ENCODE measurements at regions not wholly inside any gene's neighbourhood (a gene's known extent, or its start where the extent isn't known, plus 50 kb on each side); places are given as distances from the start of the nearest gene placed in this dataset.
"Not testable (repeated sequence)": the region's sequence is repeated elsewhere in the genome, so short reads cannot be mapped to it uniquely, and the experiment has no call there.

DNA sequence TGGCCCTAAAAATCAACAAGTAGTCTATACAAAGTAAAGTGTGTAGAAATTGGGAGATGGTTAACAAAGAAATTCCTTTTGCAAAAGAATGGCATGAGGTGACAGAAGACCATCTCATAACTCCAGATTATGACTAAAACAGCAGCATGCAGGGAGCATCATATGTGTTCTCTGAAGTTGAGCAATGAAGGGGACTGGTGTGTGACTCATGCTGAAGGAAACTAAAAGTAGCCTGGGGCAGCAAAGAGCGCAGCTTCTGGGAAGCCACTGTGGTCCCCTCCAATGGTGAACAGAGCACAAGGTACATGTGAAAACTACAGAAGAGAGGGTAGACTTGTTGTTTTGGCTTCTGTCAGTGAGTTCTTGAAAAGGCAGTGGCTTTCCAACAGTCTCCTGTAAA is 133.4 kb downstream of the MACC1 start:
- H3K4me1 Mint-ChIP-seq, result peaks cover 17% of the 10 kb centered on the region
- TF ChIP-seq, protein P1, sequence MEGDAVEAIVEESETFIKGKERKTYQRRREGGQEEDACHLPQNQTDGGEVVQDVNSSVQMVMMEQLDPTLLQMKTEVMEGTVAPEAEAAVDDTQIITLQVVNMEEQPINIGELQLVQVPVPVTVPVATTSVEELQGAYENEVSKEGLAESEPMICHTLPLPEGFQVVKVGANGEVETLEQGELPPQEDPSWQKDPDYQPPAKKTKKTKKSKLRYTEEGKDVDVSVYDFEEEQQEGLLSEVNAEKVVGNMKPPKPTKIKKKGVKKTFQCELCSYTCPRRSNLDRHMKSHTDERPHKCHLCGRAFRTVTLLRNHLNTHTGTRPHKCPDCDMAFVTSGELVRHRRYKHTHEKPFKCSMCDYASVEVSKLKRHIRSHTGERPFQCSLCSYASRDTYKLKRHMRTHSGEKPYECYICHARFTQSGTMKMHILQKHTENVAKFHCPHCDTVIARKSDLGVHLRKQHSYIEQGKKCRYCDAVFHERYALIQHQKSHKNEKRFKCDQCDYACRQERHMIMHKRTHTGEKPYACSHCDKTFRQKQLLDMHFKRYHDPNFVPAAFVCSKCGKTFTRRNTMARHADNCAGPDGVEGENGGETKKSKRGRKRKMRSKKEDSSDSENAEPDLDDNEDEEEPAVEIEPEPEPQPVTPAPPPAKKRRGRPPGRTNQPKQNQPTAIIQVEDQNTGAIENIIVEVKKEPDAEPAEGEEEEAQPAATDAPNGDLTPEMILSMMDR (IDR thresholded peaks at IDR 0.05; ENCODE audit: unreplicated experiment in 3 of 3), result no peak
- no peaks in the 10 kb centered on the region for H3K9me3 Mint-ChIP-seq
- H3K36me3 Mint-ChIP-seq (ENCODE audit: low read depth), result no peaks in the 10 kb centered on the region
- H3K27me3 Mint-ChIP-seq (ENCODE audit: low read depth), result no peaks in the 10 kb centered on the region
- H3K27ac Mint-ChIP-seq, result no peak overlapping the region
- H3K4me3 Mint-ChIP-seq, result no peak overlapping the region

DNA sequence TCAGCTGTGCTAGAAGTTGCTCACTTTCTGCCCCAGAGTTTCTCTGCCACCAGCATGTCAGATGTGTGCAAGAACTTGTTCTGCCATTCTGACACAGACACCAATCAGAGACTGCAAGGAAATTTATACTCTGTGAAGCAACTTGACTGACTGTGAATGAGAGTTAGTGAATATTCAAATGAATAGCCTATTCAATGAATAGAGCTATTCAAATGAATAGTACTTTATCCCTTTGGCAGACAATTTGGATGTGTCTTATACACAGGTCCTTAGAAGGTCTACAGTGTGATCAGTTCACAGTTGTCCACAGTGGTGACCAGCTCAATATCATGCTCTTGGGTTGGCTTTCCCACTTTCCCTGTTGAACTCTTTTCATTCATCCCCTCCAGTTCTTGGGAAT is 138.1 kb downstream of the MACC1 start:
- no peaks in the 10 kb centered on the region for H3K36me3 Mint-ChIP-seq (ENCODE audit: low read depth)

DNA sequence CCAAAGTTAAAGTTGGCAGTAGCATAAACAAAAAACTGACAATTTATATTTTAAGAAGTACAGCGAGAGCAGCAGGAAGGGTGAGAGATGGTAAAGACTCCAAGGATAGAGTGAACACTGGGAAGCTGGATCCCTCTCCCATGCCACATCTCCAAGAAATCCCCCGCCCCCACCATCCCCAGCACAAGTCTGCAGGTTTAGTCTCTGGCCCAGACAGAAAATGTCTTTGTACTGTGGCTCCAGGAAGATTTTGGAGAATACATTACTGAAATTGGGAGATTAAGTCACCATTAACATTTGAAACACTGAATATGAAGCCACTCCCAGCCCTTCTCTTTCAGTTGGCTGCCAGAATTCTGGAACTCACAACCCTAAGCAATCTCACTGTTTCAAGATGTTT is 140.3 kb downstream of the MACC1 start:
- no peaks in the 10 kb centered on the region for H3K36me3 Mint-ChIP-seq (ENCODE audit: low read depth)

More for the DNA sequence above, 138.1 kb downstream of the MACC1 start:
- Mint-ChIP-seq H3K27me3 (ENCODE audit: low read depth) (no peaks in the 10 kb centered on the region), H3K27ac (no peak overlapping the region), H3K4me1 (no peaks in the 10 kb centered on the region), H3K9me3 (peaks cover 3% of the 10 kb centered on the region), H3K4me3 (no peak overlapping the region)
- TF ChIP-seq, protein P1 (IDR thresholded peaks at IDR 0.05; ENCODE audit: unreplicated experiment in 3 of 3), result no peak

DNA sequence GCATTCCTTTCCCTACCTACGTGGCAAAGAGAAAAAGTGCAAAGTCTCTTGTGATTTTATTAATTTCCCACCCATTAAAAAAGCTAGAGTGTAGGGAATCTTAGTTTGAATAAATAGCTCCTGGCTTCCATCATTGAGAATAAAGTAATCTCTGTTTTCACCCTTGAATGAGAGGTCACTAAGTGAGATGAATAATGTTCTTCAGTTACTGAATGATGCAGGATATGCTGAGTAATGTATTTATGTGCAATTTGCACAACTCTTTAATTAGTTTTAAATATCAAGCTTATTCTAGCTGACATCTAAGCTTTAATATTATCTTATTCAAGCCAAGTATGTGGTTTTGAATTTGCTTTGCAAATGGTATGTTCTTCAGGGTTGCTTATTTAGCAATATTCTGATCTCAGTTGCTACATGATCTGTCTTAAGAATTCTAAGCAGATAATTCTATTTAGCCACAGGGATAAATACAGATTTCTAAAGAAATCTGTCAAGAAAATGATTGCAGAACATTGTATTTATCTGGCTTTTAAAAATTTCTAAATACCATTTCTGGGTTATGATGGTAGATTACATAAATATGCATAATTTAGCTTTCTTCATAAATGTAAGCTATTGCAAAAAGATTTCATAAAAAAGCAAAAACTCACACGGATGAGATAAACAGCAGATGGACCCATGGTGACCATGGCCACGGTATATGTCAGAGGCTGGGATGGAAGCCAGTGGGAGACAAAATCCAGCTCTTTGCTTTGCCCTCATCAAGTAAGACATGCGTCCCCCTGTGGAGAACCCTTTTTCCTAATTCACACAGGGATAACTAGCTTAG is 141.0 kb downstream of the MACC1 start:
- H3K4me3 Mint-ChIP-seq, result no peak overlapping the region
- TF ChIP-seq, protein P1 (IDR thresholded peaks at IDR 0.05; ENCODE audit: unreplicated experiment in 3 of 3), result no peak
- no peak overlapping the region for H3K27ac Mint-ChIP-seq
- no peaks in the 10 kb centered on the region for H3K4me1 Mint-ChIP-seq
- no peaks in the 10 kb centered on the region for H3K36me3 Mint-ChIP-seq (ENCODE audit: low read depth)
- peaks cover 8% of the 10 kb centered on the region for H3K9me3 Mint-ChIP-seq
- H3K27me3 Mint-ChIP-seq (ENCODE audit: low read depth), result no peaks in the 10 kb centered on the region

More for the DNA sequence above, 140.3 kb downstream of the MACC1 start:
- peaks cover 7% of the 10 kb centered on the region for H3K9me3 Mint-ChIP-seq
- no peak overlapping the region for H3K4me3 Mint-ChIP-seq
- no peak overlapping the region for H3K27ac Mint-ChIP-seq
- TF ChIP-seq, protein P1 (IDR thresholded peaks at IDR 0.05; ENCODE audit: unreplicated experiment in 3 of 3), result no peak
- H3K27me3 Mint-ChIP-seq (ENCODE audit: low read depth), result no peaks in the 10 kb centered on the region
- H3K4me1 Mint-ChIP-seq, result no peaks in the 10 kb centered on the region

DNA sequence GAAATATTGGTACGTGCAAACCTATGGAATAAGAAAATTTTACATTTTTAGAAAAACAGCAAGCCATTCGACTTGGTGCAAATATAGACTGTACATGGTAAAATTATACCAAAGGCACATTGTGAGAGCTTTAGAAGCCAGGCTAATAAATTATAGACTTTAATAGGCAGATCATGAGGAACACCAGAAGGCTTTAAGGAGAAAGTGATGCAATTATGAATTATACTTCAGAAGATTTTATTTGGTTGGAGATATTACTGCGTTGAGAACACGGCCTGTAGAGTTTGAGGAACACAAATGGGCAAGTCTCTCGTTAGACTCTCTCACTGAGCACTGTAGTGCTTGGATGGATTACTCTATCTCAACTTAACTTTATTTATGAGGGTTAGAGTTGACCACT is 141.7 kb downstream of the MACC1 start:
- TF ChIP-seq, protein P1 (IDR thresholded peaks at IDR 0.05; ENCODE audit: unreplicated experiment in 3 of 3), result no peak
- Mint-ChIP-seq H3K4me1 (no peaks in the 10 kb centered on the region), H3K9me3 (peaks cover 13% of the 10 kb centered on the region), H3K27me3 (ENCODE audit: low read depth) (no peaks in the 10 kb centered on the region), H3K27ac (no peak overlapping the region), H3K36me3 (ENCODE audit: low read depth) (no peaks in the 10 kb centered on the region), H3K4me3 (no peak overlapping the region)

DNA sequence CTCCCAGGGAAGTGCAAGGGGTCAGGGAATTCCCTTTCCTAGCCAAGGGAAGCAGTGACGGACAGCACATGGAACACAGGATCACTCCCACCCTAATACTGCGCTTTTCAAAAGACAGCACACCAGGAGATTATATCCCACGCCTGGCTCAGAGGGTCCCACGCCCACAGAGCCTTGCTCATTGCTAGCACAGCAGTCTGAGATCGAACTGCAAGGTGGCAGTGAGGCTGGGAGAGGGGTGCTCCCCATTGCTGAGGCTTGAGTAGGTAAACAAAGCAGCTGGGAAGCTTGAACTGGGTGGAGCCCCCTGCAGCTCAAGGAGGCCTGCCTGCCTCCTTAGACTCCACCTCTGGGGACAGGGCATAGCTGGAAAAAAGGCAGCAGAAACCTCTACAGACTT is 149.2 kb downstream of the MACC1 start:
- H3K9me3 Mint-ChIP-seq, result peaks cover 20% of the 10 kb centered on the region
- not testable (repeated sequence) for H3K36me3 Mint-ChIP-seq (ENCODE audit: low read depth); H3K4me3 Mint-ChIP-seq; H3K27me3 Mint-ChIP-seq (ENCODE audit: low read depth); H3K27ac Mint-ChIP-seq
- peaks cover 18% of the 10 kb centered on the region for H3K4me1 Mint-ChIP-seq

All from nephron (organoid).